OCI-LY1 (cell line): ENCODE measurements at regions not wholly inside any gene's neighbourhood (a gene's known extent, or its start where the extent isn't known, plus 50 kb on each side); places are given as distances from the start of the nearest gene placed in this dataset.

ENCODE experiments used
- CTCF ChIP-seq: fragments of 200-600 bp; sonication (generic), shearing (Covaris generic); IDR thresholded peaks from 2 replicates; pipeline ENCODE4 v1.5.1; 2017; ENCODE audit warnings: mild to moderate bottlenecking, antibody characterized with exemption, low read length, moderate library complexity, mixed read lengths
- EZH2 ChIP-seq: fragments of 200-600 bp; sonication (generic), shearing (Covaris generic); IDR thresholded peaks from 2 replicates; pipeline ENCODE4 v1.8.0; 2017; ENCODE audit warnings: borderline replicate concordance, mixed run types, mild to moderate bottlenecking, antibody characterized with exemption, low read length, moderate library complexity, mixed read lengths

GRCh38 chr4:19562456-19562855, 689.2 kb upstream of the SLIT2 start:
- TF ChIP-seq CTCF = no peak
- no peak for TF ChIP-seq EZH2
